ENCODE measurements at regions not wholly inside any gene's neighbourhood (a gene's known extent, or its start where the extent isn't known, plus 50 kb on each side); places are given as distances from the start of the nearest gene placed in this dataset.
"Not testable (repeated sequence)": the region's sequence is repeated elsewhere in the genome, so short reads cannot be mapped to it uniquely, and the experiment has no call there.

DNA sequence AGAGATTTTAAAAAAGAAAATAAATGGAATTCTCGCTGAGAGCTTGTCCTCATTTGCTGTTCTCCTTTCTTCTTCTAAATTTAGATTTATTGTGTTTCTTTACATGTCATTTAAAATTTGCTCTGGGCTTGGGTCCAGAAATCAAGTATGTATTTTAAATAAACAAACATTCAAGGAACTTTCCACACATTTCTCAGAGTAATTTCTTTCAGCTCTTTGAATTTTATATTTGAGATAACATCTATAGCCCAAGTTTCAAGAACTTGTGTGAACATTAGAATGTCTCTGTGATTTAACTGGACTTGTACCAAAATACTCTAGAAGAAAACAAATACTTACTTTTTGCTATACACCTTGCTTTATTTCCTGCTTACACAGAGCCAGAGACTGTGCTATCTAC is 192.3 kb downstream of the TMEM200A start:
- DNase-seq: no peak

DNA sequence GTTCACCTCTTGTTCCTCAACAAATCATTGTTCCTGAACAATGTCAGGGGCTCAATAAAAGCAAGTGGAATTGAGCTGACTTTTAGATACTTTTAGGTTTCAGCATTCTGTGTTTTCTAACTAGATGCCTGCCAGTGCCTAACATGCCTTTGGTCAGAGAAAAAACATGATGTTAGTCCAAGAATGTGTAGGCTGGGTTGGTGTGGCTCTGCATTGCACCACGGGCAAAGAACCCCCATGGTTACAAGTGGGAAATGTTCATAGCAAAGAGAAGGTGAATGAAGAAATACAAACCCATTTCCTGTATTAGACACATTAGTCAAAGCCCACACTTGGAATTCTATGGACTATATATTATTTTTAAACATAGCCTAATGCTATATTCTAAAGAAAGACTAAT is 193.3 kb downstream of the TMEM200A start:
- no peak for DNase-seq

DNA sequence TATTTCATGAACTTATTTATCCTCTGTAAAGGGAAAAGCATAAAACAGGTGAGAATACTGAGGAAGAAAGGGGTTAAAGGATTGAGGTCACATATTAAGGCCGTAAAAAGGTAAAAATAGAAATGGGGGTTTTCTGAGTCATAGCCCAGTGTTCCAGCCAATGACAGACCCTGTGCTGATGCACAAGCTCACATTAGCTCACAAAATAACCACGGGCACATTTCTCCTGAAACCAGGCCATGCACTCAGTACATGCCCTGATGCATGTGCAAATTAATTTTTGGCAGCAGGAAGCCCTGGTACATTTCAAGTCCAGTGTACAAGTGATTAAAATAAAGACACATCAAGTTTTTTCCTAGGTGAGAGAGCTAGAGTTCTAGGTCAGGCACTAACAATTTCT is 194.4 kb downstream of the TMEM200A start:
- no peak for DNase-seq

GRCh38 chr6:130561159-130561558 is 195.3 kb downstream of the TMEM200A start:
- not testable (repeated sequence) for DNase-seq

DNA sequence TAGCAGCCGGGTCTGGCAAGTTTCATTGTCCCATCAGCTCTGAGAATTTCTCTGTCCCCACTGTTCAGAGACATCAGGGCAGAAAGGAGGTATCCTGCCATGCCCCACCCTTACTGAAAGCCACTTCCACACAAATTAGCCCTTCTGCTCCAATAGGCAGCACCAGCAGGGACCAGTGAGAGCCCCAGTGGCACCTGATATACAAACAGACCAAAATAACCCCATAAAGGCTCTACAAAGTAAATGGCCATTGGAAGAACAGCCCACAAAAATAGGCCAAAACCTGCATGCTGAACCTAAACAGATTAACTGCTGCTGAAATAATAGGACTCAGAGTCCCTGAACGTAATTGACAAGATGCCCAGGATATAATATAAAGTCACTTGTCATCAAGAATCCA is 199.9 kb downstream of the TMEM200A start:
- DNase-seq: no peak

DNA sequence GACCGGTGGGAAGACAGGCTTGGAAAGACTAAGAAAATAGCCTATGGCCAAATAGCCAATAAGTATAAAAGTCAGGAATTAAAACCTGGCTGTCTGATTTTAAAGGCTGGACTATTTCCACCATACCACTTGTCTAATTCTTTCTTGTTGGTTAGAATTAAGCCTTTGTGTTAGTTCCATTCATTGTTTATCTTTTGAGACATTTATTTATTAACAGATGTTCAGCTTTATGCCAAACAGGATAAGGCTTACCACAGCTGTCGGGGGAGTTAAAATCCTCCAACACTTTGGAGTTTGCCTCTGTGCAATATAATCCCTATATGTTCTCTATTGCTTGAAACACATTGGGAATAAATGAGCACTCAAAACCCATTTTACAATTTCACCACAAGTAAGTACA is 208.3 kb downstream of the TMEM200A start:
- DNase-seq: no peak

DNA sequence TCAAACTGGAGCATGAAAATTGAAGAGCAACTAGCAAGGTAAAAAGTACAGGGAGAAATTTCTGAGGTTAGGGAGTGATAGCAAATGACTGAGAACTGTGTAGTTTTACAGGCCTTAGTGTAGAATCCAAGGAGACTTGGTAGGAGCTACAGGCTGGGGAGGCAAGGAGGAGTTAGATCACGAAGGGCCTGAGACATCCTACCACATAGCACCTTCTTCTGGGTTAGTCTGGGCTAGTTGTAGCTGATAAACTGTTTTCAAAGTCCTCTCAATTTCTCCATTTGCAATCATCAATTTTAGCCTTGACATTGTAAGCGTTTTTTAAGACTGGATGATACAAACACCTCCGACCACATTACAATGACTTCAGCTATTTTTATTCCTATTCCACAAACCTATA is 209.7 kb downstream of the TMEM200A start:
- DNase-seq: no peak

- DNase-seq: no peak
Measured at GRCh38 chr6:130575971-130576370, 210.2 kb downstream of the TMEM200A start.

- DNase-seq: no peak
Measured at GRCh38 chr6:130577178-130577919, 211.5 kb downstream of the TMEM200A start.

DNA sequence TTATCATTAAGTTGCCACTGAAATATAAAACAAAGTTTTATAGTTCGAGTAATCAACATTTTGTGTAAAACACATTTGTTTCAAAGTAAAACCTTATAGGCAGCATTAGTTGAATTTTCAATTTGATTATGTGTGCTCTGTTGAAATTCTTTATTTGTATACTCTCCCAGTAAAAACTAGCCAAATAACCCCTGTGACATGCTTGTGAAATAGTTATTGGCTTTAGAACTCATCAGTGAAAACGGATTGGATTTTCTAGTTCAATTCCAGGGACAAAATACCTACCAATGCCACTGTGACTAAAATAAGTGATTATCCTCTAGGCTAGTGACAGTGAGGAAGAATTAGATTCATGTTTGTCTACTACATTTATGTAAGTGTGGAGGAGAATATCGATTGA is 212.9 kb downstream of the TMEM200A start:
- DNase-seq: no peak

DNA sequence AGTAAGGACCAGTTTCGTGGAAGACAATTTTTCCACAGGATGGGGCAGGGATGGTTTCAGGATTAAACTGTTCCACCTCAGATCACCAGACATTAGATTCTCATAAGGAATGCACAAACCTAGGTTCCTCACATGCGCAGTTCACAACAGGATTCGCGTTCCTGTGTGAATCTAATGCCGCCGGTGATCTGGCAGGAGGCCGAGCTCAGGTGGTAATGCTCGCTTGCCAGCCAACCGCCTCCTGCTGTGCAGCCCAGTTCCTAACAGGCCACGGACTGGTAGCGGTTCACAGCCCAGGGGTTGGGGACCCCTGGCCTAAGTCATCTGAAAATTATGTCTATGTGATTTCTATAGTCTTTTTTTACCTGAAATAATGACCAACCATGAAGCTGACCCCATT is 217.5 kb downstream of the TMEM200A start:
- DNase-seq: peak; percentile 14

GRCh38 chr6:130585587-130585986 is 219.8 kb downstream of the TMEM200A start:
- no peak for DNase-seq

GRCh38 chr6:130587778-130588520 is 222.1 kb downstream of the TMEM200A start:
- DNase-seq: no peak

DNA sequence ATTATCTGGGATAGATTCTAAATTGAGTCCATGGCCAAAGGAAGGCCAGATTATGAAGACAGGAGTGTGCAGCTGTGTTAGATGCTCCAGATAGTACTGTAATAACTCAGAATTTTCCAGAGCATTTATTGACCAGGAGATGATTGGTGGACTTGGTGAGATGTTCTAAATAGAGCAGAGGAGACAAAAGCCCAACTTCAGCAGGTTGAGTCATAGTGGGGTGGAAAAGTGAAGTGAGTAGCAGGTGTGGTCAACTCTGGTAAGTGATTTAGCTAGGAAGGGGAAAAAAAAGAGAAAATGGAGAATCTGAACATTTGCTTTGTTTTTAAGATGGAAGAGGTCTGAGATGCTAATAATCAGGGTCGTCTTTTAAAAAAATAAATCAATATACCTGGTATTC is 227.4 kb downstream of the TMEM200A start:
- no peak for DNase-seq

DNA sequence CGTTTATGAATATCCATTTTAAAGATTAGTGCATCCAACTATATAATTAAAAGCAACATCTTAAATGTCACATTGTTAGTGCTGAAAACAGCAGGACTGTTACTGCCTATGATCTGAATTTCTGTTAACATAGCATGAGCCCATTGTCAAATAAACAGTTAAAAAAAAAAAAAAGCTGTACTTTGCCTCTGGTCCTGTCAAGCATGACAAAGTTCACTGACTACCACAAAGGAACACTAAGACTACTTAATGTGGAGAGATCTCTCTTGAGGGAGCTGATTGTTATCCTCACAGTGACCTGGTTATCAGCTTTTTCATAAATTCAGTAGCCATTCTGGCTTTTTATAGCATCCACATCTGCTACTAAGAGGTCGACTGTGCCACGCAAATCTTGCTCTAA is 228.1 kb downstream of the TMEM200A start:
- no peak for DNase-seq

DNA sequence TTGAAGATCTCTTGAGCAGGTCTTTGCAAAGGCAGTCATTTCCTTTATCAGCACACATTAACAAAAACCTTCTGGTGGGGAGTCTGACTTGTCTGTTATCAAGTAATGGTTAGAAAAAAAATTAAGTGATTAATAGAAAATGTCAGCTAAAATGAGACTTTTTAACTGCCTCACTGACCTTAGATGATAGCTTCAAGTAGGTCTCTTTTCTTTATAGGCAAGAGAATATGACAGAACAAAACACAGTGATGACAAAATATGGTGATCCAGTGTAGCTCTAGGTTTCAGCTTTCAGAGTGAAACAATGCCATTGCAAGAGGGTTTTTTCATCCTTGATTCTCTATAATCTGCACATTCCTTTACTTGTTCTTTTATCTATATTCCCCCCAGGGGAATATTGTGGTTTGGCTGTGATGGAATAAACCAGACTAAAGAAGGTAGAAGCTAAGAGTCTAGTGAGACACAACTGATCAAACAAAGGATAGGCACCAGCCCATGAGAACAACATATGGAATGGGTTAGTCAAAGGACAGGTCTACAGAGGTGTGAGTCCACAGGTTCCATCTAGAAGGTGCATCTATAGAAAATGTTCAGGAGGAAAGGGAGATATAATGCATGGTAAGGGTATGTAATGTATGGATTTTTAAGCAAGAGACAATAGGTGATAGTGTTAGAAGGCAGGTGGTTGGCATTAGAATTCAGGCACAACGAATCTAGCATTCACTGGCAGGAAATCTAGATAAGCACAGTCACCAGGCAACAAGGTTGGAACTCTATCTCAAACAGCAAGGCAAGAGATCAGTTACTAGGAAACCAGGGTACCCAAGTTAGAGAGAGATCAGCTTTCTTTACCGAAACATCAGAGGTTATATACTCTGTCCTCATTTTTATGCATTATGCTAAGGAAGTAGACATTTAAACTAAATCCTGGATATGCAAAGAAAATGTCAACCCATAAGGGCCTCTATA is 228.9 kb upstream of the SMLR1 start:
- no peak for DNase-seq

DNA sequence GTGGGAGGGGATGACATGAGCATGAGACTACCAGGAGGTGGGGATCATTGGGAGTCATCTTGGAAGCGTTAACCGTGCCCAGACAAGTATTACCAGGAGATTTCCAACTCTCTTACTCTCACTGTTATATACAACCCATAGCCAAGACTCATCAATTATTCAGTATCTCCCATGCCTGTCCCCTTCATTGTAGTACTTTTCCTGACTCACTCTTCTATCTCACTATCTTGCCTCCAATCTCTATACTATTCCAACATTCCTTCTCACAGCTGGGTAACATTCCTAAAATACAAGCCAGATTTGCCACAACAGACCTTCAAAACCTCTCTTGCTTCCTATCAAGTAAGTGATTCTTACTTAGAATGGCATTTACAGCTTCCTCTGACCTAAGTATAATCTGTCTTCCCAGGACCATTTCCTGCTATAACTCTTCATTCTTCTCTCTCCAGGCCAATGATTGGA is 226.3 kb upstream of the SMLR1 start:
- DNase-seq: no peak

DNA sequence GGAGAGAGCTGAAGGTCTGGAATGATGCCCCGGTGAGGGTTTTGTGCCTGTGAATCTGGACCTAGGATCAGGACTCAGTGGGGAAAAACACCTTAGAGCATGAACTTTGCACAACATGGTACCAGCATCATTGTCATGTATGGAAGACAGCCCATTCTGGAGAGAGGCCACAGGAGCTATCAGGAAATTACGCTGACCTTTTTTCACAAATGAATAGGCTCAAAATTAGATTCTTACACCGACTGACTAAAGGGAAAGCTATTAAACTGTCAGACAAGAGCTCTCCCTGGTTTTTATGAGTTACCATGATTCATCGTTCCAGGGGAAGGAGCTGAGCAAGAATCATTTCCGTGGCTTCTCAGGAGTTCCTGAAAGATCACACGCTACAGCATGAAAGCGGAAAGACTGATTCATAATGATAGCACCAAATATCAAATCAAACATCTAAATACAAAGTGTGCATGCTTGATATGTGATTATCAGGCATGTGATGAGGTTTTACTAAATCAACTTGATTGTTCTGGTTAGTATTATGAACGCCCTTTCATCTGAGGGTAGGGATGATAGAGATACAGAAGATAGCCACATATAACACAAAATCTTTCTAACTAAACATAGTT is 224.9 kb upstream of the SMLR1 start:
- peak; percentile 53 for DNase-seq

GRCh38 chr6:130603391-130603790 is 223.8 kb upstream of the SMLR1 start:
- DNase-seq: no peak

GRCh38 chr6:130604841-130605399 is 222.3 kb upstream of the SMLR1 start:
- no peak for DNase-seq

DNA sequence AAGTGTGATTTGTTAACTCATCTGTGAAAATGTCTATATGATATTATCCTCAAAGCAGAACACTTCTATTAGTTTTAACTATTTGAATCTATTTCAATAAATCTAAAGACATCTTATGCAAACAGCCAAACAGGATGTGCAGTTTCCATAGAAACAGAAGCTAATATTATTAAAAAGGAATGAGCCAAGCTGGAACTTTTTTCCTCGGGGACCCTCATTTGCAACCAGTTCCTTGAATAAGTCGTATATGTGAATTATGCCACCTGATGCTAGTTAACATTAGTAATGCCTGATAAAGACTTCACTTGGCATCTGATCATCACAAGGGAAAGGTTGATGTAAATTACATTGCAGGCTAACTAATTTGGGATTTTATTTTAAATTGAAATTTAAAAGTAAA is 216.9 kb upstream of the SMLR1 start:
- no peak for DNase-seq

- no peak for DNase-seq
Measured at GRCh38 chr6:130611366-130611765, 215.8 kb upstream of the SMLR1 start.

GRCh38 chr6:130613176-130613575 is 214.0 kb upstream of the SMLR1 start:
- DNase-seq: no peak

Data from DMS153 (cell line).